GM10248 (cell line): ENCODE measurements at regions not wholly inside any gene's neighbourhood (a gene's known extent, or its start where the extent isn't known, plus 50 kb on each side); places are given as distances from the start of the nearest gene placed in this dataset.

Source experiments
- CTCF ChIA-PET: fragments of 300-600 bp; sonication (Branson Sonifier 250); formaldehyde crosslinking; extraction: SDS; loops from one replicate; lab custom pipeline; 2021; ENCODE audit warnings: antibody characterized with exemption; lab: Yijun Ruan, JAX
- POLR2A ChIA-PET: fragments of 350-650 bp; sonication (Branson Sonifier 250); formaldehyde crosslinking; extraction: SDS; loops from one replicate; lab custom pipeline; 2020; ENCODE audit warnings: antibody characterized with exemption; lab: Yijun Ruan, JAX
- DNase-seq: peaks from one replicate; pipeline ENCODE4 v3.0.0; 2012; ENCODE audit errors: extremely low spot score
- TF ChIP-seq, protein P1 (sequence below): IDR thresholded peaks from 2 replicates; pipeline ENCODE4 v1.5.1; 2012; ENCODE audit warnings: mild to moderate bottlenecking, low read depth; ENCODE audit errors: extremely low read depth, missing control alignments, control extremely low read depth

DNA sequence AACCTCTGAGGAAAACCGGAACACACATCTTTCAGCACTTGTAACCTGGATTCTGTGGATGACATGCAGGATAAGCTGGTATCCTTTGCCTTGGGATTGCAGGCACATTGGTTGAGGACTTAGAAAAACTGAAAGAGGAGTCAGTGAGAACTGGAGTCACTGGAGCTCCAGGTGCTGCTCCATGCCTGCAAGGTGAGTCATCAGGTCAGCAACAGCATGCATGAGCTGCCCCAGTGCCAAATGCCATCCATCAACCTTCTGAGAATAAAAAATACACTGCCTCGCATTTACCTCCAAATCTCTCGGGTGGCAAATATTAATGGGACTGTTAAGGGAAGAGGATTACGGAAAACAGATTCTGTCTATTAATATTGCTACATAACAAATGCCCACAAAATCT, 729.1 kb downstream of the NTRK3 start:
- ChIA-PET POLR2A (no interaction called here), CTCF (no interaction called here)
- DNase-seq, result no peak
- TF ChIP-seq, protein P1, sequence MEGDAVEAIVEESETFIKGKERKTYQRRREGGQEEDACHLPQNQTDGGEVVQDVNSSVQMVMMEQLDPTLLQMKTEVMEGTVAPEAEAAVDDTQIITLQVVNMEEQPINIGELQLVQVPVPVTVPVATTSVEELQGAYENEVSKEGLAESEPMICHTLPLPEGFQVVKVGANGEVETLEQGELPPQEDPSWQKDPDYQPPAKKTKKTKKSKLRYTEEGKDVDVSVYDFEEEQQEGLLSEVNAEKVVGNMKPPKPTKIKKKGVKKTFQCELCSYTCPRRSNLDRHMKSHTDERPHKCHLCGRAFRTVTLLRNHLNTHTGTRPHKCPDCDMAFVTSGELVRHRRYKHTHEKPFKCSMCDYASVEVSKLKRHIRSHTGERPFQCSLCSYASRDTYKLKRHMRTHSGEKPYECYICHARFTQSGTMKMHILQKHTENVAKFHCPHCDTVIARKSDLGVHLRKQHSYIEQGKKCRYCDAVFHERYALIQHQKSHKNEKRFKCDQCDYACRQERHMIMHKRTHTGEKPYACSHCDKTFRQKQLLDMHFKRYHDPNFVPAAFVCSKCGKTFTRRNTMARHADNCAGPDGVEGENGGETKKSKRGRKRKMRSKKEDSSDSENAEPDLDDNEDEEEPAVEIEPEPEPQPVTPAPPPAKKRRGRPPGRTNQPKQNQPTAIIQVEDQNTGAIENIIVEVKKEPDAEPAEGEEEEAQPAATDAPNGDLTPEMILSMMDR, result no peak

DNA sequence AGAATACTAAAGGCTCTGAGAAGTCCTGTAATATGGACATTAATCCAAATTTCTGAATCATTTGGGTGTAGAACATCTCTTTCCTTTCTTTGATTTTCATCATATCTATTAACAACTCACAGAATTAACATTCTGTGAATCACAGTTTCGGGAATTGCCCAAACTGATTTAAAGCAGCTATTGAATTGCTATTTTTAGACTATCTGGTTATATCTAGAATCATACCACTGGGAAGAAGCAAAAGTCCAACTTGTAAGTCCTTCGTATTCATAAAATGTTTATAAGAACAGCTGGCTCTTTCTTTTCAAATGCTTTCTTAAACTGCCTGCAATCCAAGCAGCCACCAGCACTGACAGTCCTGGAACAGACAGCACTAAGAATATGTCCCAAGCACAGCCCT, 733.0 kb downstream of the NTRK3 start:
- ChIA-PET CTCF (no interaction called here), POLR2A (no interaction called here)
- TF ChIP-seq, protein P1, result no peak
- DNase-seq, result no peak

DNA sequence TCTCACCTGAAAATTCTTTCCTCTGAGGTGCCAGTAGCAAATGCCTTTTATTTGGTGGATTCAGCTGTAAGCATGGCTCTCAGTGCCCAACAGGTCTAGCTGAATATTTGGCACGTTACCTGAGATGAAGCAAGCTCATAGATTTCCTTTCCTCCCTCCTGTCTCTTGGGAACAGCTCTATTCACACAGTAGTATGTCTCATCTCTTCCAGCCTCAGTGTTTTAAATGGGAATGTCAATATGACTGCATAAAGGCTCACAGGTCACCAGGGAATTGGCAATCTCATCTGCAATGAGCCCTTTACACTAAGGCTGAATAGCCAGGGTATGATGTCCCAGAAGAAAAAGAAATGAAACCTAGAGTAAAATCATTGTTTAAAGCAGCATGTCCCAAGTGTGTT, 733.5 kb downstream of the NTRK3 start:
- POLR2A ChIA-PET, result no interaction called here
- TF ChIP-seq, protein P1, result no peak
- CTCF ChIA-PET, result no interaction called here
- DNase-seq, result no peak

GRCh38 chr15:87518957-87519356, 737.6 kb downstream of the NTRK3 start:
- ChIA-PET POLR2A (no interaction called here), CTCF (no interaction called here)
- DNase-seq, result no peak
- TF ChIP-seq, protein P1, result no peak

- CTCF ChIA-PET, result no interaction called here
- TF ChIP-seq, protein P1, result no peak
- DNase-seq, result no peak
- POLR2A ChIA-PET, result no interaction called here
Measured at GRCh38 chr15:87508086-87508485, 748.5 kb downstream of the NTRK3 start.

DNA sequence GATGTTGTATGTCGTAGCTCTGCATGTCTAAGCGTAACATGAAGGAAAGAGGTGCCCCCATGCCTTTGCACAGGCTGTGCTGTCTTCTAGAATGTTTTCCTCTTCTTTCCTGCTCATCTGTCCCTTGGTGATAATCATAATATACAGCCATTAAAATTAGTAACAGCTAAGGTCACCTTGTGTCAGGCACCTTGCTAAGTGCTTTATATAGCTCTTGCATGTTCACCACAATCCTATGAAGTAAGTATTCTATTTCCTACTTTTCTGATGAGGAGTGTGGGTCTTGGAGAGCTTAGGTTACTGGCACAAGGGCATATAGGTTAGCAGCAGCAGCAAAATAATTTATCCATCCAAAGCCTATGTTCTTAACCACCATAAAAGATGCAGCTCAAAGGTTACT, 754.4 kb downstream of the NTRK3 start:
- ChIA-PET CTCF (interaction anchor here (1.2 kb wide), 1 partner anchor 45 kb away, joined by 3 read pairs; no protein-coding TSS in a partner anchor), POLR2A (no interaction called here)
- TF ChIP-seq, protein P1, result no peak
- DNase-seq, result no peak

- ChIA-PET POLR2A (no interaction called here), CTCF (no interaction called here)
- TF ChIP-seq, protein P1, result no peak
- no peak for DNase-seq
Measured at GRCh38 chr15:87500240-87500639, 756.3 kb downstream of the NTRK3 start.
